GM21515 (cell line): ENCODE measurements at regions not wholly inside any gene's neighbourhood (a gene's known extent, or its start where the extent isn't known, plus 50 kb on each side); places are given as distances from the start of the nearest gene placed in this dataset.

ENCODE experiments used
- ATAC-seq: cut with Tn5 transposase; IDR thresholded peaks from one replicate; pipeline ENCODE4 v1.9.1; 2021; ENCODE audit not compliant: unreplicated experiment

DNA sequence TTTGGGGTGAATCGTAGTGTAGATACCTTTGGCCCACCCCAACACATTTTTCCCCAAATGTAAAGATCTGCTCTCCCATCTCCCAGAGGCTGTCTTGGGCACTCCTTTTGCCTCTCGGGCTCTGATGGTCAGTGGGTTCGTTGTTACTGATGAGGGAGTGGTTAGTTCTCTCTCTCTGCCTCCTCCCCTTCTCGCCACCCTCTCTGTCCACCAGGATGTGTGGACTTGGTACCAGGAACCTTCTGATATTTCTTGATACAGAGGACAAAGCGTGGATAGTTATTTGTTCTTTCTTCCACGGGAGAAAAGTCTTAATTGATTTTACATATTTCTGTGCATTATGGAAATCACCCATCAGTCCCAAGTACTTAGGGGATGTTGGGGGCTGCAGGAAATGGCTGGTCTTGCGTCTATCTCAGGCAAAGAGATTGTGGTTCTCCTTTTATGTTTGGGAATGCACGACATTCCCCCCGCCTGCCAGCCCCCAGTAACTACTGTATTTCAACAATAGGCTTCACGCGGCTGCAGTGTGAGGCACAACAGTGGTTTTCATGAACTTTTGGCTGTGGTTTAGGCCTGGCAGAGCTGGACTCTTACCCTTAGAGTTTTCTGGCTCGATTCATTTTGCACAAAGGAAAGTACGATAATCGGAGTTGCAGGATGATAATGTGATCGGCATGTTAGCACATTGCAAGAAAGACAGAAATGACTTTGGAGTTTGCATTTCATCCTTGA, 79.0 kb upstream of the ZNF536 start:
- ATAC-seq: no peak

DNA sequence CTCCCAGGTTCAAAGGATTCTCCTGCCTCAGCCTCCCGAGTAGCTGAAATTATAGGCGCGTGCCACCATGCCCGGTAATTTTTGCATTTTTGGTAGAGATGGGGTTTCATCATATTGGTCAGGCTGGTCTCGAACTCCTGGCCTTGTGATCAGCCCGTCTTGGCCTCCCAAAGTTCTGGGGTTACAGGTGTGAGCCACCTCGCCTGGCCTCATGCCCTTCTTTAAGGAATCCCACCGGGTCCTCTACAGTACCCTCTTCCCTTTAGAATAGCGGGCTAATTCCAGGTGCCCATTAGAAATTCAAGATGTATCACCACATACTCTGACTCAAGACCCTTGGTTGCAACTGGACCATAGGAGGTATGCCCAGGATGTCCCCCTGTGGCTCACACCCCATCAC, 74.2 kb upstream of the ZNF536 start:
- no peak for ATAC-seq

DNA sequence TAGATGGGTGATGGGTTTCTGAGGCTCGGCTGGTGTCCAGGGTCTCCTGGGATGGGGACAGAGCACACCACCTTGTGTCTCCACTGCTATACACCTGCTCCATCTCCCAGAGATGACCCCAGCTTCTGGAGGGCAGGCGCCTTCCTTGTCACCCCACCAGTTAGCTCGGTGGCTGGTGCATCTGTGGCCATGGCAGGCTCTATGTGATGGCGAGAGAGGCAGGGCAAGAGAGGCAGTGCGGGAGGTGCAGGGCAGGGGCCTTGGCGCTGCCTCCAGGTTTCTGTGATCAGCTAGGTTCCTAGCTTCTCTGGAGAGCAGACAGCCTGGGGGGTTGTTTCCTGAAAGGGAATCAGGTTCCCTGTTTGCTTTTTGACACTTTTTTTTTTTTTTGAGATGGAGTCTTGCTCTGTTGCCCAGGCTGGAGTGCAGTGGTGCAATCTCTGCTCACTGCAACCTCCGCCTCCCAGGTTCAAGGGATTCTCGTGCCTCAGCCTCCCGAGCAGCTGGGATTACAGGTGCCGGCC, 69.0 kb upstream of the ZNF536 start:
- no peak for ATAC-seq

DNA sequence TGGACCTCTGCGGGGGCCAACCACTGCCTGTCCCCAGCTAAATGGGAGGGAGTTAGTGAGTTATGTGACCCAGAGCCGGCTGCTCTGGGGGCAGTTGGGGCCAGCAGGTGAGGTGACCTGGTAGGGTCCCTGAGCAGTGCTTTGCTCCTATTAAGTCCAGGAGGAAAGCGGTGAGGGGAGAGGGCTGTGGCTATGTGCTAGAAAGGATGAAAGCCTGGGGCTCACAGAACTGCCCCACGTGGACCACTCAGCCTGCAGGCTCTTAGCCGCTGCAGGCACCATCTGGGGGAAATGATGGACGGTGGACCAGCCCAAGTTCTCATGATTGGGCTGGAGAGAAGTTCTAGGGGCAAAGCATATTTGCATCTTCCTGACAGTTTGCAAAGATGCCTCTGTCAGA, 67.6 kb upstream of the ZNF536 start:
- no peak for ATAC-seq

DNA sequence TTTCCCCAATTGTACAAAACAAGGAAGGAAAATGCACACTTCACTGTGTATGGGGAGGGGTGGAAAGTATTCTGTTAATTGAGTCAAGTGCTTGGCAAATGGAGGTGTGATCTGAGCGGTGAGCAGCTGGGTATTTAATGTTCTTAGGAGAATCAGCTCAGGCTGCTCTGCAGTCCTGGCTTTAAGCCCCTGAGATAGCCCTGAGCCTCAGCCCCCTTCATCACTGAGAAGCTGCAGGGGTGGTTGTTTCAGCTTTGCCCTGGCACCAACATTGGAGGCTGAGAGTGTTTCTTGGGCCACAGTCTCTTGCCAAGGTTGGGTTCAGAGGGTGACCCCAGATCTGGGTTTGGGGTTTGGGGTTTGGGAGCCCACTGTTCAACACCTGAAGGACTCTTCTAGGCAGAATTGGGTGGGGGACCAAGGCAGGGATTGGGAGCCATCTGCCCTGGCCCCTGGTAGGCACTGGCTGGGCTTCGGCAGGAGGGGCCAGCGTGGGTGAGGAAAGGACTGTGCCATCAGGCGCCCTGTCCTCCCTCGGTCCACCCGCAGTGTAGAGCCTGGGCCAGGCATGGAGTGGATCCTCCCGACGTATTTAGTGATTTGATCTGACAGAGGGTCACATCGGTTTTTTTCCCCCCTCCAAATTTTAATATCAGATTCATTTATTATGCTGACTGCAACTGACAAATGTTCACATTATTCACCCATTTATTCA, 66.7 kb upstream of the ZNF536 start:
- no peak for ATAC-seq

DNA sequence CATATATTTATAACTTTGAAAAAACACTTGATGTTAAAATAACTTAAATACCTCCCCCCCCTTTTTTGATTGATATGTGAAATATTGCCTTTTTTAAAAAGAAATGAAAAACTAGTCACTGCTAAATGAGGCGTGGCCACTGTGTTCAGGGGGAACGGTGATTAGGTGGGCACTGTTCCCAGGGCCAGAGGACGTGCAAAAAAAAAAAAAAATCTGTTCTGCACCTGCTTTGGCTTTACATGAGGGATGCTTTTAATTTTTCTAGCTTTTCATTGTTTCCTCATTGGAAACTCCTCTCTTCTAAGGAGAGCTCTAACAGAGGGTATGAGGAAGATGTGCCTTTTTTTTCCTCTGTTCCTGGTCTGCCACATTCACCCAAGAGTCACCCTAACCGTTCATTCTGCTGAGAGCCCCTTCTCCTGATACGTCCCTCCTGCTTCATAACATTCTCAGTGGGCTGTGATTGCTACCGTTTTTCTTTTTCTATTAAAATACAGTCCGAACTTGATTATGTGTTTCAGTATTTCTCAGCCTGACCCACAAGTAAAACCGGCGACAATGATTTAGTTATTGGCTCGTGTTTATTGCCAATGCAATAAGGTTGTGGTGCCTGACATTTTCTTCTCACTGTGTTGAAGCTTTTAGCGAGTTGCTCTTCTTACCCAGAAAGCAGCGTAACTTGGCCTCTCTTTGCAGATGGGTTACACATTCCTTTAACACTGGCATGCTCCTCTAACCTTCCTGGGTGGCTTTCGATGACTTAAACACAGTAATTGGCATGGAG, 64.8 kb upstream of the ZNF536 start:
- no peak for ATAC-seq

DNA sequence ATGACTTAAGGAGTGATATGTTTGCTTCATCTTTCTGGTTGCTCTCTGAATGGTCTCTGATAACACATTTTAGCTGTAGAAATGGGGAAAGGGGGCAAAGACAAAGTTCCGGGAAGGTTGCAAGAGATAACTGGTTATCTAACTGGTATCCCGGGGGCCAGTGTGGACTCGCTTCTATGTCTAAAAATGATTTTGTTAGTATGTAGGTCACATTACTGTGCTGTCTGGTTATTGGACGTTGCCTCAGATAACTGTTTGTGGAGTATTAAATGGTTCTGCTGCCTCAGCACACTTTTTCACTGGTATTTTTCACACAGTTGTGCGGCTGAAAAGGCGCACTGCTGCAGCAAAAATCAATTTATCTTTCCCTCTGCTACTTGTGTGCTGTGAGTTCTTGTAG, 63.0 kb upstream of the ZNF536 start:
- no peak for ATAC-seq

DNA sequence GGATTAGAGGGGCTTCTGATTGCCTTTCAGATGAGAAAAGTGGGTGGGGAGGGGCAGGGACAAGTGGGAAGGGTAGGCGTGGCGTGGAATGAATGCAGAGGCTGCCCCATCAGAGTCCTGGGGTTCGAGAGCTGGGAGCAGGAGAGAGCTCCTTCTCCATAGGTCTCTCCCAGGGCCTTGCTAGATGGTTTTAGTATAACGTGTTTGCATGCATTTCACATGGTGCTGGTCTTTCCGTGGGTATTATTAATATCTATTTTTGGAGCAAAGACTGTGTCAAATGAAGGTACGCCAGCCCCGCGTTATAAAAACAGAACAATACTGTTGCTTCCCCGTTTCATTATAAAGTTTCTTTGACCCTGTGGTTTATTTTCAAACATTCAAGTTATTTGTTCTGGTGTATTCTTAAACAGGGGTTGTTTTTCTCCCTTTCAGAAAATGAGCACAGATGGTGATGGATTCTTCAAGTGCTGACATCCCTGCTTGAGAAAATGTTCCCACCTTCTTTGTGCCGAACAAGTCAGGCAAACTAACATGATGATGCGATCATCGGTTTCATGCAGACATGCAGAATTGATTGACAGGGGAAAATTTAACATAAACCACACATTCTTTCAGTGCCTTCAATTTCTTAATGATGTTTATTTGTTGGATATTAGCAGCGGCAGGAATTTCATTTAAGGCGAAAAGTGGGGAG, 62.1 kb upstream of the ZNF536 start:
- ATAC-seq: no peak

DNA sequence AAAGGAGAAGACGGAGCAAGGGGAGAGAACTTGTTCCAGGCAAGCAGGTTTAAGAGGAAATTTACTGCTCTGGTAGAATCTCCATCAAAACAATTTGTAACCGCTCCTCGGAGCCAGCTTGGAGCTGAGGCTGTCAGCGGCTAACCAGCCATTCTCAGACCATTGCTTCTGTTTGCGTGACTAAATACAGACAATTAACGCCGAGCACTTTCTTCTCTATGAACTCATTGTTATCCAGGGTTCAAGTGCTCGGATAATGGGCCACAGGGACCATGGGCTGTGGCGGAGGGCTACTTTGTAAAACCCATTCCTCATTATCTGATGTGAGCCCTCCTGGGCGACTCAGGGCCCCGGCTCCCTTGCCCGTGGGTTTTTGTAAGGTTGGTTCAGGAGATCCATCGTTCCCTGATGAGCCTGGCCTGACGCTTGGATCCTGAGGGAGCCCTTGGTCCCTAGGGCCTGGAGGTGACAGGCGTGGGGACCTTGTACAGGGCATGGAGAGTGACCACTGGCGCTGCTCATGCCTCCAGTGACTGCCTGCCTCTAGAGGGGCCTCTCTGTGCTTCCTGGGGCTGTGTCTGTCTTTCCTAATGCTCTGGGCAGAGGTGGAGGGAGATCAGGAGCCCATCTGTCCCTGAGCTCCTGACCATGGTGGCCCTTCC, 61.5 kb upstream of the ZNF536 start:
- ATAC-seq: no peak

DNA sequence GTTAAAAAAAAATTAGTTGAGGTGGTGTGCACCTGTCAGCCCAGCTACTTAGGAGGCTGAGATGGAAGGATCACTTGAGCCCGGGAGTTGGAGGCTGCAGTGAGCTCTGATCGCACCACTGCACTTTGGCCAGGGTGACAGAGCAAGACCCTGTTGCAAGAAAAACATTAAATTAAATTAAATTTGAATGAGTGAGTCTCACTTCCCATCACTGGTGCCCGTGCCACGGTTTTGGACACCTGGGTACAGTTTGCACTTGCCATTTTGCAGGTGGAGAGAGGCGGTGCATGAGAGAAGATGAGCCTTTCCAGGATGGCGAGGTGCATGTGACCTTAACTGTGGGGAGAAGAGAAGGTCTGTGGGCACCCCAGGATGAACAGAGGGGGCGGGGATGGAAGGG, 60.3 kb upstream of the ZNF536 start:
- ATAC-seq: no peak

DNA sequence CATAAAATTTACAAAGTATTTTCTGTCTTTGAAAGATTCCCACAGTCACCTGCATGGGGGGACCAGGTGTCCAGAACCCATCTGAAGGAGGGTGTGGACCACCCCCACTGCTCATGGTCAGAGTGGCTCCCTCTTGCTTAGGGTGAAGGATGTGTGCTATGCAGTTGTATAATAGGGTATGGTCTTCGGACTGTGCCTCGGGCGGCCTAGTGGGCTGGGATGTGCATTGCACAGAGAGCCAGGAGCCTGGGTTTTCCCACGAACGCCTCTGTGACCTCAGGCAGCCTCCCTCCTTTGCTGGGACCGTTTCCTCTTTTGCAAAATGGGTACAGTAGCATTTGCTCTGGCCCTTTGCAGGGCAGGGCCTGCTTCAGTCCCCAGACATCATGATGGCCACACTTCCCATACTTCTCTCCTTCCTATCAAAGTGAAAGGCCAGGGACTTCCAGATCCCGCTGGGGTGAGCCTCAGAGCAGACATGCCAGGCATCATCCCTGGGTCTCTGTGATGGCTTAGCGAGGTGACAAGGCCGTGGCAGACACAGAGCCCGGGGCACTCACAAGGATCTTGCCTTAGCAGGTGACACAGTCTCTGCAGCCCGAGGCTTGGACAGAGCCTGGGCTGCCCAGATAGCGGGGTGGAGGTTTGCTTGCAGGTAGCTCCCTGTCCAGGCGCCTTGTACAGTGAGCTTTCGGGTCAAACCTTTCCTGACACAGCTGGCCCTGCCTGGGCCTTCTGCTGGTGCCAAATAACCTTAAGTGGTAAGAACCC, 59.4 kb upstream of the ZNF536 start:
- ATAC-seq: no peak

DNA sequence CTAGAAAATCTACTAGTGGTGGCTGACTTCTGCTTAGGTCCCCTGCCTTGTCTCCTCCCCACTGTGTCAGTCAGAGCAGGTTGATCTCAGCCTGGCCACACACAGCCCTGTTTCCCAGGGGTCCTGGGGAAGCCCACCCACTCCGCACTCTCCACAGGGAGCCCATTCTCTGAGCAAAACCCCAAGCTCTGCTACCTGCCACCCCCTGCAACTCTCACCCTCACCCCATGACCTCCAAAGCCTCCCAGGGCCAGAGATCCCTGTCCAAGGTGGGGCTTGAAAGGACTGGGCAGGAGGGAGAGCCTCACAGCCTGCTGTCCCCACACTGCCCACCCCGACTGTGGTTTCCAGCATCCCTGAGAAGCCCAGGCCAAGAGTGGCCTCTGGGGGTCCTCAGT, 58.8 kb upstream of the ZNF536 start:
- ATAC-seq: no peak

DNA sequence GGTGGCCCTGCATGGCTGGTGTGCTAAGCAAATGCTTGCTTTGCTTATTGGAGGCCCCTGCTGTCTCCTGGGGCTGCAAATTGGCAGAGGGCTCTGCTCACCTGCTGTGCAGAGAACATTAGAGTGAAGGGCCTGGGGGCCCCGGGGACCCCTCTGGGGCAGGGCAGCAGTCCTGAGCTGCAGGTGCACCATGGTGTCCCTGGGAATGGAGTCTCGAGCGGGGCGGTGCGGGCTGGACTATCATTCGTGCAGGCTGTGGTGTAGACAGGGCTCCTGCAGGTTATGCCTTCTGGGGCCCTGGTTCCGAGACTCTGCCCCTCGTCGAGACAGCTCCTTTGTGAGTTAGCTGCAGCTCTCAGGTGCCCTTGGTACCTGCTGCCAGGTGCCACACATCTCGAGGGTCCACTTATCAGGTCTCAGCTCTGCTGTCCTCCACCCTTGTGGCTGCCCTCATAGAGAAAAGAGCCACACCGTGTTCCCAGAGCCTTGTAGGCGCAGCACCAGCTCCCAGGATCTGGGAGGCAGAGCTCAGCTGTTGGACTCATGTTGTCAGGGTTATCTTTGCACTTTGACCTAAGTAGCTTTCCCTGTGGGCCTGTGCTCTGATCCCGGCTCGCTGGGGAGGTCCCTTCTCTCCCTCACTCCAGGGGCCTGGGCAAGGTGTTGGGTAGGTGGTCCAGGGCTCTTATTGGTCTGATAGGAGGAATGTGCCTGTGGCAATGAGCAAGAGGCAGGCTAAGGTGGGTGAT, 58.0 kb upstream of the ZNF536 start:
- no peak for ATAC-seq

DNA sequence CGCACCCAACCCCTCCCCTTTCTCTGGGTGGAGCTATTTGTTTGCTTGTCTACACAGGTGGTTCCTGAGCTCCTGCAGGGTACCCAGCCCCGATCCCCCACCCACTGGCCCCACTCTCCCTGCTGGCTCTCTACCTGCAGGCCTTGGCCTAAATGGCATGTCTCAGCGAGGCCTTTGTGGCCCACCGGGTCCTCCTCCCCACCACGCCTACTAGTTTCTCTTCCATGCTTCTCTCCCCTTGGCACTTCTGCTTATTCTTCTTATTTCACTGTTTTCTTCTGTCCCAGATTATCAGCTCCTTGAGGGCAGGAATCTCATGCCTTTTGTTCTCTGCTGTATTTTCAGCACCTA, 57.4 kb upstream of the ZNF536 start:
- ATAC-seq: no peak

DNA sequence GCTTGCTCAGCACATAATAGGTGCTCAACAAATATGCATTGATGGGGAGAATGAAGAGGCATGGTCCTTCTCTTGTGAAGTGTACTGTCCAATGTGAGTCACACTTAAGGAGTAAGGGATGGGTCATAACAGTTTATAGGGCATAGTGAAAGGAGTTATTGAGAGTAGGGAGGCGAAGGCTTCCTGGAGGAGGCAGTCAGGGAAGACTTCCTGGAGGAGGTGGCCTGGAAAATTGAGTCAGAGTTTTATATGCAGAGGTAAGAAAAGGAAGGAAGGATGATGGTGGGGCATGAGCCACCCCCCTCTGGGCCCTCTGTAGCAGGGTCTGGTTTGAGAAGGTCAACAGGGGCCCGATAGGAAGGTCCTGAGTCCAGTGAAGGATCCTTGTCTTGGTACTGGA, 57.0 kb upstream of the ZNF536 start:
- ATAC-seq: no peak

DNA sequence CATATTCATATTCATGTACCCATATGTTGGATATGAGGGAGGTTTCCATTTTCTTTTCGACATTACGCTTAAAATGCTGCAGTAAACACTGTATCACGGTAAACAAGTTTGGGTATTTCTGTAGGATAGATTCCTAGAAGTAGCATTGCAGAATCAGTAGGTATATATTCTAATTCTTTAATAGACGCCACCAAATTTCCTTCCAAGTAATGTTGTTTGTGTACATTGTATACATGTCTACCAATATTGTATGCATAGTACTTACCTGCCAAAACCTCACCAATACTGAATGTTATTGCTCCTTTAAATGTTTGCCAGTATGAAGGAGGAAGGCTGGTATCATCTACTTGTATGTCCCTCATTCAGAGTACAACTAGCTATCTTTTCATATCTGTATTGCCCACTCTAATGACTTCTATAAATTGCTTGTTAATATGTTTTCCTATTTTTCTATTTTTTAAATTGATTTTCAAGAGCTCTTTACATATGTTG, 56.1 kb upstream of the ZNF536 start:
- ATAC-seq: no peak

DNA sequence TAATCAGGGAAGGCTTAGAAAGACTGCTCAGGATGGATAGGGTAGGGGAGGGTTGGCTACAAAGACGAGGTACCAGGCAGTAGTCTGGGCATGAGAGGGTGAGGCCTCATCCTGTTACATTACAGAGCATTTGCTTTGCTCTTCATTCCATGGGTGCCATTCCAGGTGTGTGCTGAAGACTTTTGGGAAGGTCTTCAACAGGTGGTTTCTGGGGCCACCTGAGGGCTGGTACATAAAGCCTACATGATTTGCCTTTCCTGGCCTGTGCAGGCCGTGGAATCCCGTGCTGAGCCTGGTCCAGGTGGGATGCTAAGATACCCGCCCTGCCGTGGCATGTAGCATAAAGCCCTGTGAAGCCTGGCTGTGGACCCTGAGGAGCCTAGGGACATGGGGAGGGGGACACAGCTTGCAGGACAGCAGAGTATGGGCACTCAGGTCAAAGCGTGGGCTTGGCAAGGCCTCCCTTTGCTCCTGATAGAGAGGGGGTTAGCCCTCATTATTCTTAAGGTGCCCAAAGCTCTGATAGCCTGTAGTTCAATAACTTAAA, 55.6 kb upstream of the ZNF536 start:
- no peak for ATAC-seq

DNA sequence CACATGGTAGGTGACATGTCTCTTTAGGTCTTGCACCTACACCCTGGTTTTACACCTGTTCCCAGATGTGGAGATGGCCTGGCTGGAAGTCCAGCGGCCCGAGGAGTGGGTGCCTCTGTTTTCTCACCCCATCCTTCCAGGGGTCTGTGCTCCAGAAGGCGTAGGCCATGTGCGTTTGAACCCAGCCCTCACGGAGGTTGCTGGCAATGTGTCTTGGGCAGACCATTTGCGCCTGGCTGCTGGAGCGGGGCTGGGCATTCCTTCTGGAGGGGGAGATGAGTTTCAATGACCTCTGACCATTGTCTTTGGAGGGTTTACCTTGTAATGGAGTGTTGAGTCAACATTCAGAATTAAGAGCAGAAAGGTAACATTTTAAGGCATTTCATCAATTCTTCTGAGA, 54.8 kb upstream of the ZNF536 start:
- no peak for ATAC-seq

DNA sequence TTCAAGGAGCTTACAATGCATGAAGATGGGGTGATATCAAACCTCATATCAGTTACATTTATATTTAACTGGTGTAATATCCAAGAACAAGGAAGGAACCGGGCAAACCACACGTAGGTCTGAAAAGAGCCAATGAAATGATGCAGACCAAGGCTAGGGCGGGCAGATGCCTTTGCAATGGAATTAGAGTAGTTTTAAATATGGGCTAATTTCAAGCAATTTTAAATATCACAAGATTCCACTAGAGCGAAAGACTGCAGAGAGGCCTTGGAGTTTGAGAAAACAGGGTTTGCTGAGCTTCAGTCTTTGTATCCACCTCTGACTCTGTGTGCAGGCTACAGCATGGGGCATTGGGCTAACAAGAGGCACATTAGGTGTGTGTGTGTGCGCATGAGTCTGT, 53.9 kb upstream of the ZNF536 start:
- no peak for ATAC-seq
